ENCODE measurements at regions not wholly inside any gene's neighbourhood (a gene's known extent, or its start where the extent isn't known, plus 50 kb on each side); places are given as distances from the start of the nearest gene placed in this dataset.

- no peak for DNase-seq (ENCODE audit: low read depth)
- H3K4me3 ChIP-seq (ENCODE audit: low read length) = no peak overlapping the region
- no peak for TF ChIP-seq CTCF (IDR thresholded peaks at IDR 0.05; ENCODE audit: insufficient read depth, low read depth, low read length, missing control alignments)
These were observed 377.1 kb upstream of the ISX start for GRCh38 chr22:34688825-34689224.

- TF ChIP-seq CTCF (IDR thresholded peaks at IDR 0.05; ENCODE audit: insufficient read depth, low read depth, low read length, missing control alignments) = no peak
- DNase-seq (ENCODE audit: low read depth) = no peak
- H3K4me3 ChIP-seq (ENCODE audit: low read length) = no peak overlapping the region
These were observed 369.4 kb upstream of the ISX start for GRCh38 chr22:34696557-34696956.

- H3K4me3 ChIP-seq (ENCODE audit: low read length) = no peak overlapping the region
- no peak for TF ChIP-seq CTCF (IDR thresholded peaks at IDR 0.05; ENCODE audit: insufficient read depth, low read depth, low read length, missing control alignments)
- no peak for DNase-seq (ENCODE audit: low read depth)
These were observed 363.7 kb upstream of the ISX start for GRCh38 chr22:34702279-34702678.

GRCh38 chr22:34709641-34710040 is 356.3 kb upstream of the ISX start:
- no peak overlapping the region for H3K4me3 ChIP-seq (ENCODE audit: low read length)
- no peak for TF ChIP-seq CTCF (IDR thresholded peaks at IDR 0.05; ENCODE audit: insufficient read depth, low read depth, low read length, missing control alignments)

GRCh38 chr22:34722901-34723300 is 343.1 kb upstream of the ISX start:
- H3K4me3 ChIP-seq (ENCODE audit: low read length) = no peak overlapping the region
- no peak for DNase-seq (ENCODE audit: low read depth)
- TF ChIP-seq CTCF (IDR thresholded peaks at IDR 0.05; ENCODE audit: insufficient read depth, low read depth, low read length, missing control alignments) = no peak

More at GRCh38 chr22:34709641-34710040, 356.3 kb upstream of the ISX start:
- no peak for DNase-seq (ENCODE audit: low read depth)

- no peak for DNase-seq (ENCODE audit: low read depth)
- H3K4me3 ChIP-seq (ENCODE audit: low read length) = no peak overlapping the region
- no peak for TF ChIP-seq CTCF (IDR thresholded peaks at IDR 0.05; ENCODE audit: insufficient read depth, low read depth, low read length, missing control alignments)
These were observed 329.9 kb upstream of the ISX start for GRCh38 chr22:34736081-34736480.

- H3K4me3 ChIP-seq (ENCODE audit: low read length) = no peak overlapping the region
- DNase-seq (ENCODE audit: low read depth) = no peak
- no peak for TF ChIP-seq CTCF (IDR thresholded peaks at IDR 0.05; ENCODE audit: insufficient read depth, low read depth, low read length, missing control alignments)
These were observed 327.1 kb upstream of the ISX start for GRCh38 chr22:34738661-34739400.

Data from epithelial cell of esophagus (primary cell).